NCI-H345 (cell line): ENCODE measurements at regions not wholly inside any gene's neighbourhood (a gene's known extent, or its start where the extent isn't known, plus 50 kb on each side); places are given as distances from the start of the nearest gene placed in this dataset.
"Not testable (repeated sequence)": the region's sequence is repeated elsewhere in the genome, so short reads cannot be mapped to it uniquely, and the experiment has no call there.

Source experiments
- DNase-seq: peaks from one replicate; lab custom pipeline; 2025; lab: John Stamatoyannopoulos, UW

- DNase-seq = no peak
Observed at GRCh38 chr13:56457535-56458190, 683.1 kb upstream of the PRR20A start.

GRCh38 chr13:56459286-56459685 is 681.4 kb upstream of the PRR20A start:
- DNase-seq = no peak

- no peak for DNase-seq
Observed at GRCh38 chr13:56501750-56502149, 639.0 kb upstream of the PRR20A start.

GRCh38 chr13:56510836-56511235 is 629.9 kb upstream of the PRR20A start:
- DNase-seq = no peak

- not testable (repeated sequence) for DNase-seq
Observed at GRCh38 chr13:56512336-56512735, 628.4 kb upstream of the PRR20A start.

GRCh38 chr13:56515441-56515840 is 625.3 kb upstream of the PRR20A start:
- DNase-seq = no peak

- peak; percentile 75 for DNase-seq
Observed at GRCh38 chr13:56528040-56528790, 612.5 kb upstream of the PRR20A start.

- no peak for DNase-seq
Observed at GRCh38 chr13:56530096-56530495, 610.6 kb upstream of the PRR20A start.

GRCh38 chr13:56547921-56548320 is 592.8 kb upstream of the PRR20A start:
- DNase-seq = not testable (repeated sequence)

GRCh38 chr13:56558698-56559320 is 581.9 kb upstream of the PRR20A start:
- DNase-seq = no peak

GRCh38 chr13:56561327-56561726 is 579.4 kb upstream of the PRR20A start:
- no peak for DNase-seq

GRCh38 chr13:56563663-56564062 is 577.1 kb upstream of the PRR20A start:
- DNase-seq = no peak

- no peak for DNase-seq
Observed at GRCh38 chr13:56586976-56587375, 553.7 kb upstream of the PRR20A start.

- no peak for DNase-seq
Observed at GRCh38 chr13:56615572-56615971, 525.1 kb upstream of the PRR20A start.

GRCh38 chr13:56622840-56623239 is 517.9 kb upstream of the PRR20A start:
- DNase-seq = no peak

GRCh38 chr13:56628886-56629285 is 511.8 kb upstream of the PRR20A start:
- DNase-seq = not testable (repeated sequence)

GRCh38 chr13:56631060-56631459 is 509.7 kb upstream of the PRR20A start:
- DNase-seq = not testable (repeated sequence)

GRCh38 chr13:56653043-56653442 is 487.7 kb upstream of the PRR20A start:
- DNase-seq = no peak

GRCh38 chr13:56659041-56659471 is 481.7 kb upstream of the PRR20A start:
- DNase-seq = no peak

GRCh38 chr13:56670563-56670962 is 470.2 kb upstream of the PRR20A start:
- DNase-seq = no peak

- no peak for DNase-seq
Observed at GRCh38 chr13:56681404-56681803, 459.3 kb upstream of the PRR20A start.

GRCh38 chr13:56687131-56687530 is 453.6 kb upstream of the PRR20A start:
- no peak for DNase-seq

- DNase-seq = no peak
Observed at GRCh38 chr13:56697011-56697410, 443.7 kb upstream of the PRR20A start.
